NB4 (cell line): ENCODE measurements at regions not wholly inside any gene's neighbourhood (a gene's known extent, or its start where the extent isn't known, plus 50 kb on each side); places are given as distances from the start of the nearest gene placed in this dataset.

Experiments used
- DNase-seq: peaks from one replicate; pipeline ENCODE4 v3.0.0; 2010; ENCODE audit warnings: low read depth
- H3K4me3 ChIP-seq: one replicate; pipeline ENCODE4 v1.5.1; 2011; ENCODE audit warnings: mild to moderate bottlenecking, low read depth, low read length, moderate library complexity
- MYC ChIP-seq: IDR thresholded peaks from 2 replicates; pipeline ENCODE4 v1.6.1; 2011; ENCODE audit warnings: low read depth, low read length
- POLR2A ChIP-seq: IDR thresholded peaks from 2 replicates; pipeline ENCODE4 v1.6.1; 2011; ENCODE audit warnings: mild to moderate bottlenecking; ENCODE audit not compliant: insufficient read length; ENCODE audit errors: extremely low read depth
- TF ChIP-seq, protein P1 (sequence below): IDR thresholded peaks from 2 replicates; pipeline ENCODE4 v1.6.1; 2011; ENCODE audit warnings: low read depth, low read length
- TF ChIP-seq, protein P2 (sequence below): IDR thresholded peaks from one replicate; pipeline ENCODE4 v1.5.1; 2012; ENCODE audit warnings: low read depth, low read length

DNA sequence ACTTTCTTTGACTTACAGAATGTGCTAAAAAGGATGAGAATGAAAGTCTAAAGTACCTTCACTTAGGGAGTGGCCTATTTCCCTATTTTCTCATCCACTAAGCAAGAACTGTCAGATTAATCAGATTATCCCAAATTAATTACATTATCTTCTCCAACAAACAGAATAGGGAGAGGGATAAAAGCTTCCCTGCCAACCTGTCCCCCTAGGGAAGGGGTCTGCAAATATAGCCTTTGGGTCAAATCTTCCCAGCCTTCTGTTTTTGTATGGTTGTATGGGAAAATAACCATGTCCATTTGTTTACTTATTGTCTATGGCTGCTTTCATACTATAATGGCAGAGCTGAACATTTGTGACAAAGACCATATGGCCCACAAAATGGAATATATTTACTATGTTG, 57.1 kb upstream of the USP38 start:
- no peak for DNase-seq
- TF ChIP-seq POLR2A (no peak), MYC (no peak)
- TF ChIP-seq, protein P1, sequence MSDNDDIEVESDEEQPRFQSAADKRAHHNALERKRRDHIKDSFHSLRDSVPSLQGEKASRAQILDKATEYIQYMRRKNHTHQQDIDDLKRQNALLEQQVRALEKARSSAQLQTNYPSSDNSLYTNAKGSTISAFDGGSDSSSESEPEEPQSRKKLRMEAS = no peak
- TF ChIP-seq, protein P2, sequence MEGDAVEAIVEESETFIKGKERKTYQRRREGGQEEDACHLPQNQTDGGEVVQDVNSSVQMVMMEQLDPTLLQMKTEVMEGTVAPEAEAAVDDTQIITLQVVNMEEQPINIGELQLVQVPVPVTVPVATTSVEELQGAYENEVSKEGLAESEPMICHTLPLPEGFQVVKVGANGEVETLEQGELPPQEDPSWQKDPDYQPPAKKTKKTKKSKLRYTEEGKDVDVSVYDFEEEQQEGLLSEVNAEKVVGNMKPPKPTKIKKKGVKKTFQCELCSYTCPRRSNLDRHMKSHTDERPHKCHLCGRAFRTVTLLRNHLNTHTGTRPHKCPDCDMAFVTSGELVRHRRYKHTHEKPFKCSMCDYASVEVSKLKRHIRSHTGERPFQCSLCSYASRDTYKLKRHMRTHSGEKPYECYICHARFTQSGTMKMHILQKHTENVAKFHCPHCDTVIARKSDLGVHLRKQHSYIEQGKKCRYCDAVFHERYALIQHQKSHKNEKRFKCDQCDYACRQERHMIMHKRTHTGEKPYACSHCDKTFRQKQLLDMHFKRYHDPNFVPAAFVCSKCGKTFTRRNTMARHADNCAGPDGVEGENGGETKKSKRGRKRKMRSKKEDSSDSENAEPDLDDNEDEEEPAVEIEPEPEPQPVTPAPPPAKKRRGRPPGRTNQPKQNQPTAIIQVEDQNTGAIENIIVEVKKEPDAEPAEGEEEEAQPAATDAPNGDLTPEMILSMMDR = no peak
- no peak overlapping the region for H3K4me3 ChIP-seq

DNA sequence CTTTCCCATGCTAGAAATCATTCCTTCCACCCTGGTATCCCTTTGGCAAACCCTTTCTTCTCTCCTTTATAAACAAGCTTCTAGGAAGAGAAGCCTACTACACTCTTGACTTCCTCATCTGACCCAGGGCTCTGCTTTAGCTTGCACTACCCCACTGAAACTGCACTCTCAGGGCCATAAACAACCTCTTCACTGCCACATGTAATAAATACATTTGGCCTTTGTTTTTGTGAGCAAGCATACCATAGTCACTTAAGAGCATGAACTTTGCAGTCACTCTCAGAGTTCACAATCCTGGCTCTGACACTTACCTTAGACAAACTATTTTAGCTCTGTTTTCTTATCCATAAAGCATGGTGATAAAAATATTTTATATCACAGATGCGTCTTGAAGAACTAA, 50.7 kb upstream of the USP38 start:
- no peak overlapping the region for H3K4me3 ChIP-seq
- no peak for DNase-seq
- TF ChIP-seq MYC = no peak
